GF-D8 (cell line): ENCODE measurements at regions not wholly inside any gene's neighbourhood (a gene's known extent, or its start where the extent isn't known, plus 50 kb on each side); places are given as distances from the start of the nearest gene placed in this dataset.

Experiments used
- DNase-seq: peaks from one replicate; lab custom pipeline; 2025; lab: John Stamatoyannopoulos, UW

DNA sequence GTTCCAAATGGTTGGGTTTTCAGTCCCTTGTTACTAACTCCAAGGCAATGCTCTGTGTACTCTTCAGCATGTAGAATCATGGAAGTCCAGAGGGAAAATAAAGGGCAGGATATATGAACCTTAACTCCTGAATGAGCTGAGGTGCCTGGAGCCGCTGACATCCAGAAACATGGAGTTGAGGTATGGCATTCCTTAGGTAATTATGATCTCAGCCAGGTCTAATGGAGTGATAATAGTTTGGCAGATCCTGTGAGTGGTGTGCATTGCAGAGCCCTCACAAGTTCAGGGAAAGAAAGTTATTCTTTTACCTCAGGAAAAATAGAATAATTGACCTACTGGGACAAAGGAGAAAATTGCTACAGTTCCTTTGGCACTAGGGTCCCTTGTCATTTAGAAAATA lies 369.1 kb downstream of the ZNF608 start:
- no peak for DNase-seq

DNA sequence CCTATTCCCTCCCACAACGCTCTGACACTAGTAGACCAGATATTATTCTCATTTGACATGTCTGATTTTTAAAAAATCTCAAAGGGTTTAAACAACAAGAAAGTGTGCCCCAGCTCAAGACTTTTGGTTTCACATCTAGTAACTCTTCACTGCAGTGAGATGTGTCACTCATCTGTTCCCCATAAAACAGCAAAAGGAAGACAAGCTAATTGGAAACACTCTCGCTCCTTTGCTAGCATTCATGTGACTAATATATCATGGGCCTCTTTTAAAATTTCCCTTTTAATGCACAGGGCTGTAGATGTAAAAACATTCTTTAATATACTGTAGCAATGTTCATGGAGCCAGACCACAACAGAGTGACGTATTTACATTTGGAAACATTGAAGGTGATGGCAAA lies 372.6 kb downstream of the ZNF608 start:
- no peak for DNase-seq

GRCh38 chr5:124372457-124372856 lies 374.0 kb downstream of the ZNF608 start:
- DNase-seq = no peak

- no peak for DNase-seq
Observed at GRCh38 chr5:124371111-124371706, 375.2 kb downstream of the ZNF608 start.

- no peak for DNase-seq
Observed at GRCh38 chr5:124370601-124371000, 375.8 kb downstream of the ZNF608 start.

GRCh38 chr5:124365361-124365801 lies 381.1 kb downstream of the ZNF608 start:
- no peak for DNase-seq

GRCh38 chr5:124355928-124356327 lies 390.5 kb downstream of the ZNF608 start:
- DNase-seq = no peak

- no peak for DNase-seq
Observed at GRCh38 chr5:124353016-124353415, 393.4 kb downstream of the ZNF608 start.

- DNase-seq = no peak
Observed at GRCh38 chr5:124352312-124352711, 394.1 kb downstream of the ZNF608 start.

DNA sequence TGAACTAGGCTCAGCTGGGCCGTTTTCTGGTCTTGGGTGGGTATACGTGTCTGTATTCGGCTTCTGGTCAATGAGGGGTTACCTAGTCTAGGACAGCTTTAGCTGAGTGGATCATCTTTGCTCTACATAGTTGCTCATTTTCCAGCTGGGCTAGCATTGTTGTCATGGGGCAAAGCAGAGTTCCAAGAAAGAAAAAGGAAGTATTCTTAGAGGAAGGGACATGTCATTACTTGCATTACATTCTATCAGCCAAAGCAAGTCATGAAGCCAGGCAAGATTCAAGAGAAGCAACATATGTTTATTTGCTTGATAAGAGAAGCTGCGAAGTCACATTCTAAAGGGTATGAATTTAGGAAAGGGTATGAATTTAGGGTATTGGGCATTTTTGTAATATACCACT lies 396.5 kb downstream of the ZNF608 start:
- DNase-seq = no peak

DNA sequence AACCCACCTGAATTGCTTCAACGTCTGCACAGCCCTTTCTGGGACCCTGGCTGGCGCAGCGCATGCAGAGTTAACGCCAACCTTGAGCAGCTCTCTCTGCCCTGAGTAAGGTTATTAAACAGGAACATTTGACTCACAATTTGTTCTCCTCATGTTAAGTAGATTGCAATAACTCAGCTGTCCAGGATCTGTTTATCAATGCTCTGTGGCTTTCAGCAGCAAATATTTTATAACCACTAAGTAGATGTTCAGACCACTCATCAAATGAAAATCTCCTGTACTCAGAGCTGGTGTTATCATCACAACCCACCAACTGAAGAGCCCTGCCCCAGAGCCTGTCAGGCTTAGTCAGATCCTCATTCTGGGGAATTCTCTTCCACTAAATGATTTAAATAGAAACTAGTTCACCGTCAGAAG lies 403.0 kb downstream of the ZNF608 start:
- no peak for DNase-seq

DNA sequence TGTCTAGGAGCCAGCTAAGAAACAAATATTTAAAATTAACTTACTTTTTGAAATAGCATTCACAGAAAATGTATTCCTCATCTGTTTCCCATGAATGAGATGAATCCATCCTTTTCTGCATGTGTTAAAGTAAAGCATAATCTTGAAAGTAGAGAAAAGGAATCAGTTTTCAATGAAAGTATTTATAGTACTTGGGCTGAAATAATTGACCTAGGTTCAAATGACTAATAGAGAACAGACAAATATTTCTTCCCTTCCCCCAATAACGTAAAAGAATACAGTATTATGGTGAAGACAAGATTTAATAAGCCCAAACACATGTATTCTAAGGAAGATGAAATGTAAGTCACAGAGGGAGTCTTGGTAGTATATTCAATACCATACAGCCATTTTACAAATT lies 403.5 kb downstream of the ZNF608 start:
- no peak for DNase-seq

GRCh38 chr5:124342584-124342983 lies 403.9 kb downstream of the ZNF608 start:
- no peak for DNase-seq

- no peak for DNase-seq
Observed at GRCh38 chr5:124342027-124342471, 404.4 kb downstream of the ZNF608 start.

GRCh38 chr5:124341066-124341858 lies 405.2 kb downstream of the ZNF608 start:
- no peak for DNase-seq

DNA sequence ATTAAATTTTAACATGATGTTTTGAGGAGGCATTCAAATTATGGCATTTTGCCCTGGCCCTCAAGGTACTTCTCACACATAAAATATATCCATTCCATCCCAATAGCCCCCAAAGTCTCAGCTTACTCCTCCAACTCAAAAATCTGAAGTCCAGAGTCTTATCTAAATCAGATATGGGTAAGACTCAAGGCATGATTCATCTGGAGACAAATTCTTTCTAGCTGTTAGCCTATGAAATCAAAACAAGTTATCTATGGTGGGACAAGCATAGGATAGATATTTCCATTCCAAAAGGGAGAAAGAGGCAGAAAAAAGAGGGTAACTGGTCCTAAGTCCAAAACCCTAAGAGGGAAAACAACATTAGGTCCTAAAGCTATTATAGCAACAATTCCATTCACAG lies 408.4 kb downstream of the ZNF608 start:
- DNase-seq = no peak

- DNase-seq = no peak
Observed at GRCh38 chr5:124333298-124333979, 413.0 kb downstream of the ZNF608 start.

GRCh38 chr5:124332273-124332672 lies 414.2 kb downstream of the ZNF608 start:
- DNase-seq = no peak

DNA sequence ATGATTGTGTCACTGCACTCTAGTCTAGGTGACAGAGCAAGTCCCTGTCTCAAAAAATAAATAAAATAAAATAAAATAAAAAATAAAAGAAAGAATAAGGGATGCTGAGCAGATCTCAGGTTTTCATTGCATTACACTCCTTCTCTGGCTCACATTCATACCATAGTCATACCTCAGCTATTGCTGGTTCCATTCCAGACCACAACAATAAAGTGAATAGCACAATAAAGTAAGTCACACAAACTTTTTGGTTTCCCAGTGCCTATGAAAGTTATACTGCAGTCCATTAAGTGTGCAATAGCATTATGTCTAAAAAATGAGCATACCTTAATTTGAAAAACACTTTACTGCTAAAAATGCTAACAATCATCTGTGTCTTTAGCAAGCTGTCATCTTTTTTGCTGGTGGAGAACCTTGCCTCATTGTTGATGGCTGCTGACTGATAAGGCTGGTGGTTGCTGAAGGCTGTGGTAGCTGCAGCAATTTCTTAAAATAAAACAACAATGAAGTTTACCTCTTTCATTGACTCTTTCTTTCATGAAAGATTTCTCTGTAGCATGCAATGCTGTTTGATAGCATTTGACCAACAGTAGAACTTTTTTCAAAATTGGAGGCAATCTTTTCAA lies 415.7 kb downstream of the ZNF608 start:
- no peak for DNase-seq

GRCh38 chr5:124328201-124328600 lies 418.2 kb downstream of the ZNF608 start:
- no peak for DNase-seq

- no peak for DNase-seq
Observed at GRCh38 chr5:124318661-124319060, 427.8 kb downstream of the ZNF608 start.

- no peak for DNase-seq
Observed at GRCh38 chr5:124317451-124317850, 429.0 kb downstream of the ZNF608 start.
